Epithelial cell of prostate (primary cell): ENCODE measurements at regions not wholly inside any gene's neighbourhood (a gene's known extent, or its start where the extent isn't known, plus 50 kb on each side); places are given as distances from the start of the nearest gene placed in this dataset.

Experiments
- DNase-seq: peaks from one replicate; pipeline ENCODE4 v3.0.0-alpha.2; 2011; ENCODE audit warnings: low read depth, low spot score
- H3K27ac ChIP-seq: fragments of 450-650 bp; 2 replicates; pipeline ENCODE4 v1.5.1; 2017; ENCODE audit warnings: mild to moderate bottlenecking

DNA sequence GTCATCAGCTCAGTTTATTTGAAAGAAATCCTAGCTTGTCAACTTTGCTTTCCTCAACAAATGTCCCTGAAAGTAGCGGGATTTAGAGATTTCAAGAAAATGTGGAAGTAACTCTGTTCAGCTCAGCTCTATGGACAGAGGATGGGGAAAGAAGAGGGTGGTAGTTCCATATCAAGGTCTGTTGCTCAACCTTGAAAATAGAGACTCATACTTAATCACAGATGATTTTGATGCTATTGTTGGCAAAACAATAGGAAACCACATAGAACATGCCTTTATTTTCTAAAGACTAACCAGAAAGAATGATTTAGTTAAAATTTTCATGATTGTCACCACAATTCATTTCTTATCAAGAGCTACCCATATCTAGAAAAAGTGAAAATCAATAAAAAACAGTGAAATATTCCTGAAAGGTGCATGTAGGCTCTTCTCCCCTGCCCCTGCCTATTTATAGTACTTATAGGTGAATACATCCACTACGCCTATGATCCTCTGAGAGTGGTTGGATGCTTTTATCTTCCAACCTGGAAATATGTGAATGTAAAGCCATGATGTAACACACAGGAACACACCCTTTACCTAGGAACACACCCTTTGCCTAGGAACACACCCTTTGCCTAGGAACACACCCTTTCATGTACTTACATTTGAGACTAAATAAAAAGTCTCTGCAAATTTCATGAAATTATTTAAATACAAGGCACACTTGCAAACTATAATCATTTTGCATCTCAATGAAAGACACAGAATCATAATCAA lies 65.8 kb downstream of the ETAA1 start:
- peak overlapping the region; percentile 88 for H3K27ac ChIP-seq
- peak; percentile 86 for DNase-seq

GRCh38 chr2:67463810-67464209 lies 66.7 kb downstream of the ETAA1 start:
- DNase-seq, result peak; percentile 97
- peak overlapping the region; percentile 88 for H3K27ac ChIP-seq

DNA sequence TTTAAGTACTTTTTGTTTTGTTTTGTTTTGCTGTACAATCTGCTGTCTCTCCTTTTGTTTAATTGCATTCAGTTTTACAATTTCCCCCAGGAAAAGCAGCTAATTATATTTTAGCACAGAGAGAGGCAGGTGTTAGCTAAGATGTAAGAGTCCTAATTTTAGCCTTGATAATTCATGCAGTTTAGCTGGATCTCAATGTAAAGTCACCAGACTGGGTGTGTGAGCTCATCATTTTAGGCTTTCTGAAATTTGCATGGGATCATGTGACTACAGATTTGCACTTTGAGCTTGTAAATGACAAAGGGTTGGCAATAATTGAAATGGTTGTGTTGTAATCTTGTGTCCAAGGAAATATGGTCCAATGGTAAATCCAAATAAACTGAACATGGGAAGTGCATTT lies 68.5 kb downstream of the ETAA1 start:
- no peak for DNase-seq

GRCh38 chr2:67466734-67467133 lies 69.6 kb downstream of the ETAA1 start:
- DNase-seq, result no peak
- H3K27ac ChIP-seq, result no peak overlapping the region

More for the DNA sequence above, 68.5 kb downstream of the ETAA1 start:
- peak overlapping the region; percentile 88 for H3K27ac ChIP-seq

DNA sequence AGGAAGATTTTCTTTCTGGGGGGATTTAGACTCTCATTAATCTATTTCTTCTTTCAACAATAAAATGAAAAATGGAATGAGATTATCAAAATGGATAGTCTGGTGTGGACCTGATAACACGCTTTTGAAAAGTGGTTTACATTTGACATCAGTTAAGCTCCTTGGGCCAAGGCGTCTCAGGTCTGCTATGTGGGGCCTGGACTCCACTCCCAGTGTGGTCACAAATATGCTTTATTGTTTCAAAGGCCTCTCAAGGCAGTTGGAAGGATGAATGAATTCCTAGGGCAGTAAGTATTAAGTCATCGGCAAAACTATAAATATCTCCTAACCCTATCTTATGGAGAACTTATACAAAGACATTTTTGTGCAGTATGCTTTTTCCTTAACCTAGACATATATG lies 74.5 kb downstream of the ETAA1 start:
- no peak for DNase-seq
- H3K27ac ChIP-seq, result no peak overlapping the region

GRCh38 chr2:67476809-67477790 lies 80.0 kb downstream of the ETAA1 start:
- DNase-seq, result peak; percentile 22
- H3K27ac ChIP-seq, result no peak overlapping the region

DNA sequence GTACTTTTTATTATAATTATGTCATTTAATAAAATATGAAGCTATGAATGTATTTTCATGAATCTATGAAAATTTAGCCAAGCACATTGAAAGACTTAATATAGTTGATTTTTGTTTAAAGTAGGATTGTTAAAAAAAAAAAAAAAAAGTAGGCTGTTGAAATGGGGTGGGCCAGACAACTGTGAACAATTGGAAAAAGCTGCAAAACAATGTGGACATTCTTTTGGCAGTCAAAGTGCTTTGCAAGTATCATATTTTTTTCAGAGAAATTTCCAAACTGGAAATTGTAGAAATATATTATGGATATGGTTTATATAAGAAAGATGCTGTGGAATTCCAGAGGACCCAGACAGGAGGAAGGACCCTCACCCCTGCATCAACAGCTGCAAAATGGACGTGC lies 82.1 kb downstream of the ETAA1 start:
- DNase-seq, result no peak

GRCh38 chr2:67485431-67485830 lies 88.3 kb downstream of the ETAA1 start:
- DNase-seq, result no peak
- H3K27ac ChIP-seq, result no peak overlapping the region

More for the DNA sequence above, 82.1 kb downstream of the ETAA1 start:
- H3K27ac ChIP-seq, result no peak overlapping the region

DNA sequence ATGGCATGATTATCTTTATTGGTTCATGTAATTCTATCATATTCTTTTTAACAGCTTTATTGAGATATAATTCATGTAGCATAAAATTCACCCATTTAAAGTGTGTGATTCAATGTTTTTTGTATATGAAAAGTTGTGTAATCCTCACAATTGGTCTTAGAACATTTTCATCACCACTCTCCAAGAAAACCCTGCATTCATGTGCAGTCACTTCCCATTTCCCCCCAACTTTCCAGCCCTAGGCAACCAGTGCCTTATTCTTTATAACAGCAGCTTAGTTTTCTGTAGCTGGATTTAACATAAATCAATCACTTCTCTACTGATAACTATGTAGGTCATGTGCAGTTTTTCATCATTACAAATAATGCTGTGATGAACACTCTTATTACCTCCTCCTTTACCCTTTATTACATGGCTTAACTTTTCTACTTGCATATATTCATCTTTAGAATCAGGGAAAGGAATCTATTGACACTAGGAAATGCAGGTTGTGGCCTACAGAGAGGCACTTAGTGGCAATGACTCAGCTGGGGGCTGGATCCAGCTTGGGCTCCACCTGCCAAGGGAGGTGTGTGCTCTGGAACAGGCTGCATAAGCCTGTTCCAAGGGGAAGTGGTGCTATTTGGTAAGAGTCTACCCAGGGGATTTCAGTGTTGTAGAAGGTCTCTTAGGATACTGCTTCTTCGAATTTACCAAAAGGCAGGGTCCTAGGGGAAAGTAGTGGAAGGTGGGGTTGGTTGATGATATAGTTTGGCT lies 89.1 kb downstream of the ETAA1 start:
- DNase-seq, result peak; percentile 31

GRCh38 chr2:67487993-67488392 lies 90.9 kb downstream of the ETAA1 start:
- no peak for DNase-seq
- H3K27ac ChIP-seq, result no peak overlapping the region

More for the DNA sequence above, 89.1 kb downstream of the ETAA1 start:
- H3K27ac ChIP-seq, result no peak overlapping the region

GRCh38 chr2:67489396-67489795 lies 92.3 kb downstream of the ETAA1 start:
- no peak overlapping the region for H3K27ac ChIP-seq
- no peak for DNase-seq

GRCh38 chr2:67498931-67499330 lies 101.8 kb downstream of the ETAA1 start:
- no peak for DNase-seq
- H3K27ac ChIP-seq, result no peak overlapping the region

DNA sequence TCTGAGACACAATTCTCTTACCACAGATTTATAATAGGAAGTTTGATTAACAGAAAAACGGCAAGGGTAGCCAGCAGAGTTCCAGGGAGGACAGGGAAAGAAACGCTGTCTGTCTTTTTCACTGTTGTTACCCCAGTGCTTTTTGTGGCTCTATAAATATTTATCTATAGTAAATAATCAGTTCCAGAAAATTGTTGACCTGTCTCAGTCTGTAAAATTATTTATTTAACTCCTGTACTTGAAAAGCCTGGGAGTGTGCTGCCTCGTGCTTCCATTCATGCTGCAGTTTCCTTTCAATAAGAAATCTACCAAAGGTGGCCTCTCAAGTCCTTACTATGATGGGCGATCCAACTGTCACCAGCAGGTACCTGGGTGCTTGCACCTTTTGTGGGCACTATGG lies 102.9 kb downstream of the ETAA1 start:
- DNase-seq, result no peak
- no peak overlapping the region for H3K27ac ChIP-seq

DNA sequence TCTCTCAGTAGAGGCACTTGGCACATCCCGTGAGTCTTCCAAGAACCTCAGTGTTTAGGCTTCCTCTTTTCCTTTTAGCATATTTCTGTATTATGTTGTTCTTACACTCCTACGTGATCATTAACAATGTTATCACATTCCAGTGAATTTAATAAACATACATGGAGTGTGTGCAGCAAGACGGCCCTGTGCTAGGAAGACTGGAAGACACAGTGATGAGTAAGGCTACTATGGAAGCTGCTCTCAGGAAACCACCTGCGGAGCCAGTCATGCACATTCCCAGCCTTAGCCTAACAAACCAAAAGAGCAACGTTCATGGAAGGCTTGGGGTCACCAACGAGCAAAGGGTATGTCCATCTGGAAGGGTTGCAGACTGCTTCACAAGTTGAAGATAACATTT lies 103.4 kb downstream of the ETAA1 start:
- DNase-seq, result no peak
- no peak overlapping the region for H3K27ac ChIP-seq

DNA sequence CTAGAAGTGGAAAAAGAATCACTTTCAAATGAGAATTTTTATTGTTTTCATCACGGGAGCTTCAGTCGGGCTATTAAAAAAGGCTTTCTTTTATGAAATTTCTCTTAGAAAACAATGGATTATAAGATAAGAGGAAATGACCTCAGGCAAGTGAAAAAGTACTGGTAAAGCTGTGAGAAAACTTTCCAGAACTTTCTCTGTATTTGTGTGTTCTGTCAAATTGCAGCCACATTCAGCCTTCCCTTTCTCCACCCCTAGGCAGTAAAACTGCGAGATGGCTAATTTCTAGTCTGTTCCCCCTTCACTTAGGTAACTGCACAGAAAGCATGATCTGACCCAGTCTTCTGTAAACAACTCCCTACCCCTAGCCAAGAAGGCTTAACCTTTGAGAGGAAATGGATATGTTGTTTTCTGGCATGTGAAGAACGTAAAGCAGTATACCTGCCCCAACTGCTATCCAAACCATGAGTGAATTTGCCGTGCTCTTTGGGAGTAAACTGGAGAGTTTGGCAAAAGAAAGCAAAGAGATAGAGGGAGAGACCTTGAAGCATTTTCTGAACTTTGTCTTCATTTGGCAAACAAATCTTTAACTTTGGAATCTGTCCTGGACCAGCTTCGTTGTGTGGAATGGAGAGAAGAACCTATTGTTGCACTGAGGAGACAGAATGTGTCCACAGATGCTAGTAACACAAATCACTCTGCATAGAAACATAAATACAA lies 105.4 kb downstream of the ETAA1 start:
- H3K27ac ChIP-seq, result peak overlapping the region; percentile 80
- no peak for DNase-seq

DNA sequence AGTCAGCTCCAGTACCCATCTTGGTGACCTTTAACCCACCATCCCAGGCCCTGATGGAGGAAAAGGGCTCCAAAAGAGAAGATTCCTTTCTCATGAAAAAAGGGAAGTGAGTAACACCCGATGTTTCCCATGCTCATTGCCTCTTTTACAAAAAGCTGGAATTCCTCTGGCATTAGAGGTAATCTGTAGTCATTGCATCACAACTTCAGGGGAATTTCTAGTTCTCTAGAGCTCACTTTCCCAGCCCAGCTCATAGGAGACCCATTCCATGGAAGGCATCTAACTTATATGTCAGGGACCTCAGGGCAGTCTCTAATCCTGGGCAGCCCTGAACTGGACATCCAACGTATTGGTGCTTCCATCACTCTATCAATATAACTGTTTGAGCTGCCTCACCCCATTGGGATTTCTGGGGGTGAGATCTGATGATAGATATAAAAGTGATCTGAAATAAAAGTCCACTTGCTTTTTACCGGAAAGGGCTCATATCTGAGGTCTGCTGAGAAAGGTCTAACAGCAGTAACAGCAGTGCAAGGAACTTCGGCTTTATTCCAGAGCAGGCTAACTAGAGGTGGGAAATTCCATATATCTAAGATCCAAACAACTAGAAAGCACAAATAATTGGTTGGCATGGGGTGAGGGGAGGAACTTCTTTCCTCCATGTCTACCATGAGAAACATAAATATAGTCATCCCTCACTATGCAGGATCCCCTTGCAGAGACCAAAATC lies 106.1 kb downstream of the ETAA1 start:
- H3K27ac ChIP-seq, result peak overlapping the region; percentile 80
- peak; percentile 31 for DNase-seq

- H3K27ac ChIP-seq, result no peak overlapping the region
- DNase-seq, result no peak
These were observed 113.6 kb downstream of the ETAA1 start for GRCh38 chr2:67510745-67511144.

DNA sequence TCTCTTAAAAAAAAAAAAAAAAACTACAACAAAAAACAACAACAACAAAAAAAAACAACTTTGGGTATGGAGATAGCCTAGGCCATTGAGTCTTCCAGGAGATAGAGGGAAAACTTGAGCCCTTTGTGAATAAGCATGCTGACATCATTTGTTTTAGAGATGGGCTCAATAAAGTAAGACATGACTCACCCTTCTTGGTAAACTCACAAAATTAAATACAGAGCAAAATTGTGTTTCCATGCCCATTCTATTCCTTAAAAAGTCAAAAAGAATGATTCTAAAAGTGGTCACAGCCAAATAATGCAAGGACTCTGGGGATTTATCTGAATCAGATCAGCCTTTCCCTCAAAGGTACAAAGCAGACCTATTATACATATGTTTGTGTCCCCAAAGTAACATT lies 117.4 kb downstream of the ETAA1 start:
- peak overlapping the region; percentile 74 for H3K27ac ChIP-seq
- peak; percentile 8 for DNase-seq

DNA sequence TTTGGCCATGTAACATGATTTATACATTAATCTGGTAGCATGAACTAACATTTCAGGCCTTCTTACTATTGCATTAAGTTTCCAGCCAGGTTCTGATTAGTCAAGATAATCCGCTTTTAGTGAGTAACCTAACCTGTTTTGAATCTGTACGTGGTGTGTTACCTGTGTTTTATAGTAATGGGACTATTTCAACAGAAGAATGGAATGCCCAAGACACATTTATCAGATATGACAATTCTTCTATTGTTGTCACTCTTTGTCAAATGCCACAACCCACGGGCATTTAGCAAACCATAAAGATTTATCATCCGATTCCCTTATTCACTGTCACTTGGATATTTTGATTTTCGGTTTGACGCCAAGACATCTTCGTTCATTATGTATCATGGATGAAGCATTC lies 117.9 kb downstream of the ETAA1 start:
- peak overlapping the region; percentile 74 for H3K27ac ChIP-seq
- peak; percentile 75 for DNase-seq
